H9 (cell line): ENCODE measurements at regions not wholly inside any gene's neighbourhood (a gene's known extent, or its start where the extent isn't known, plus 50 kb on each side); places are given as distances from the start of the nearest gene placed in this dataset.

ENCODE experiments used
- DNase-seq: peaks from one replicate; pipeline ENCODE4 v3.0.0-alpha.2; 2017
- H2AFZ ChIP-seq: one replicate; pipeline ENCODE4 v1.6.1; 2013; ENCODE audit warnings: mild to moderate bottlenecking, low read length, control low read depth, moderate library complexity
- H2AK5ac ChIP-seq: 2 replicates; pipeline ENCODE4 v1.6.1; 2013; ENCODE audit warnings: low read length, control low read depth, mixed read lengths; ENCODE audit not compliant: insufficient read length
- H2BK120ac ChIP-seq: one replicate; pipeline ENCODE4 v1.6.1; 2013; ENCODE audit warnings: low read depth, mild to moderate bottlenecking, low read length, control low read depth, inconsistent platforms; ENCODE audit not compliant: poor library complexity, severe bottlenecking
- H2BK12ac ChIP-seq: 2 replicates; pipeline ENCODE4 v1.6.1; 2013; ENCODE audit warnings: low read length, control low read depth, mixed read lengths, low read depth; ENCODE audit not compliant: insufficient read length
- H2BK15ac ChIP-seq: 2 replicates; pipeline ENCODE4 v1.6.1; 2013; ENCODE audit warnings: low read depth, low read length, control low read depth
- H2BK20ac ChIP-seq: one replicate; pipeline ENCODE4 v1.6.1; 2013; ENCODE audit warnings: low read depth, mild to moderate bottlenecking, low read length, control low read depth, inconsistent platforms; ENCODE audit not compliant: poor library complexity, severe bottlenecking
- H2BK5ac ChIP-seq: 2 replicates; pipeline ENCODE4 v1.6.1; 2013; ENCODE audit warnings: low read length, control low read depth, mixed read lengths; ENCODE audit not compliant: insufficient read length
- H3K14ac ChIP-seq: 2 replicates; pipeline ENCODE4 v1.6.1; 2013; ENCODE audit warnings: low read length, control low read depth; ENCODE audit not compliant: insufficient read depth
- H3K18ac ChIP-seq: 2 replicates; pipeline ENCODE4 v1.6.1; 2013; ENCODE audit warnings: low read depth, mild to moderate bottlenecking, mixed read lengths, low read length, control low read depth; ENCODE audit not compliant: insufficient read length
- H3K23ac ChIP-seq: 2 replicates; pipeline ENCODE4 v1.6.1; 2013; ENCODE audit warnings: low read length, control low read depth, mixed read lengths, low read depth; ENCODE audit not compliant: insufficient read length
- H3K23me2 ChIP-seq: 2 replicates; pipeline ENCODE4 v1.6.1; 2013; ENCODE audit warnings: low read depth, mild to moderate bottlenecking, mixed read lengths, low read length, control low read depth; ENCODE audit not compliant: insufficient read length, poor library complexity, severe bottlenecking
- H3K27ac ChIP-seq: 2 replicates; pipeline ENCODE4 v1.5.1; 2013; ENCODE audit warnings: low read length, control low read depth, mixed read lengths, low read depth; ENCODE audit not compliant: insufficient read length
- H3K27me3 ChIP-seq: 2 replicates; pipeline ENCODE4 v1.6.1; 2013; ENCODE audit warnings: low read length, control low read depth, inconsistent platforms; ENCODE audit not compliant: insufficient read depth
- H3K4ac ChIP-seq: 2 replicates; pipeline ENCODE4 v1.6.1; 2013; ENCODE audit warnings: low read depth, mild to moderate bottlenecking, control low read depth, inconsistent platforms, low read length, moderate library complexity
- H3K4me1 ChIP-seq: 2 replicates; pipeline ENCODE4 v1.6.1; 2013; ENCODE audit warnings: low read length, control low read depth, inconsistent platforms; ENCODE audit not compliant: insufficient read depth
- H3K4me2 ChIP-seq: 2 replicates; pipeline ENCODE4 v1.6.1; 2013; ENCODE audit warnings: low read length, control low read depth, mixed read lengths; ENCODE audit not compliant: insufficient read length, insufficient read depth
- H3K56ac ChIP-seq: 2 replicates; pipeline ENCODE4 v1.6.1; 2013; ENCODE audit warnings: low read depth, mild to moderate bottlenecking, mixed read lengths, low read length, control low read depth; ENCODE audit not compliant: insufficient read length
- H3K79me1 ChIP-seq: 2 replicates; pipeline ENCODE4 v1.6.1; 2013; ENCODE audit warnings: low read depth, mild to moderate bottlenecking, moderate library complexity, low read length, control low read depth, inconsistent platforms; ENCODE audit not compliant: insufficient read depth, poor library complexity, severe bottlenecking
- H3K79me2 ChIP-seq: 2 replicates; pipeline ENCODE4 v1.6.1; 2013; ENCODE audit warnings: low read length, control low read depth, inconsistent platforms; ENCODE audit not compliant: insufficient read depth
- H3K9ac ChIP-seq: 2 replicates; pipeline ENCODE4 v1.6.1; 2013; ENCODE audit warnings: low read length, control low read depth, mixed read lengths; ENCODE audit not compliant: insufficient read length; ENCODE audit errors: extremely low read depth
- H3K9me3 ChIP-seq: one replicate; pipeline ENCODE4 v1.6.1; 2013; ENCODE audit warnings: low read depth, low read length, inconsistent platforms; ENCODE audit not compliant: control insufficient read depth
- H3T11ph ChIP-seq: one replicate; pipeline ENCODE4 v1.6.1; 2013; ENCODE audit warnings: mild to moderate bottlenecking, low read length, control low read depth, inconsistent platforms
- H4K20me1 ChIP-seq: one replicate; pipeline ENCODE4 v1.6.1; 2013; ENCODE audit not compliant: control insufficient read depth, insufficient read length, insufficient read depth
- H4K5ac ChIP-seq: 2 replicates; pipeline ENCODE4 v1.6.1; 2013; ENCODE audit warnings: low read depth, mild to moderate bottlenecking, mixed read lengths, low read length, control low read depth; ENCODE audit not compliant: insufficient read length
- H4K8ac ChIP-seq: replicated peaks from 2 replicates; pipeline ENCODE4 v1.6.1; 2013; ENCODE audit warnings: low read length, control low read depth, mixed read lengths, low read depth; ENCODE audit not compliant: insufficient read length
- H4K91ac ChIP-seq: 2 replicates; pipeline ENCODE4 v1.6.1; 2013; ENCODE audit warnings: low read depth, mild to moderate bottlenecking, moderate library complexity, mixed read lengths, low read length, control low read depth; ENCODE audit not compliant: insufficient read length
- H3K27ac Mint-ChIP-seq, 3 experiments: 2 replicates in 2 of 3; 3 replicates in 1 of 3; pipeline ENCODE4 v1.8.0; 2020 to 2021; ENCODE audit warnings: mixed read lengths in 3 of 3, mild to moderate bottlenecking in 1 of 3, moderate library complexity in 1 of 3
- H3K27me3 Mint-ChIP-seq: 2 replicates; pipeline ENCODE4 v1.8.0; 2021; ENCODE audit warnings: low read depth, mild to moderate bottlenecking, moderate library complexity, mixed read lengths
- H3K36me3 Mint-ChIP-seq, 3 experiments: 2 replicates in 2 of 3; 3 replicates in 1 of 3; pipeline ENCODE4 v1.8.0; 2020 to 2021; ENCODE audit warnings: low read depth in 3 of 3, mixed read lengths in 3 of 3; ENCODE audit not compliant: insufficient read depth in 1 of 3
- H3K4me1 Mint-ChIP-seq, 2 experiments: 2 replicates each; pipeline ENCODE4 v1.8.0; 2020; ENCODE audit warnings: mixed read lengths in 2 of 2
- H3K4me3 Mint-ChIP-seq, 2 experiments: 2 replicates in 1 of 2; 3 replicates in 1 of 2; pipeline ENCODE4 v1.8.0; 2020 to 2021; ENCODE audit warnings: mild to moderate bottlenecking in 2 of 2, mixed read lengths in 2 of 2, moderate library complexity in 1 of 2
- H3K9me3 Mint-ChIP-seq, 2 experiments: 2 replicates in 1 of 2; 3 replicates in 1 of 2; pipeline ENCODE4 v1.8.0; 2020; ENCODE audit warnings: mild to moderate bottlenecking in 2 of 2, mixed read lengths in 2 of 2, moderate library complexity in 1 of 2
- CTCF ChIP-seq: fragments of 200-600 bp; sonication (generic); conservative IDR thresholded peaks from 3 replicates; pipeline ENCODE4 v1.8.0; 2021; ENCODE audit warnings: antibody characterized with exemption, mild to moderate bottlenecking
- WGBS: extraction: QIAGEN DNeasy Blood & Tissue Kit; methylation state at CpG from one replicate; pipeline ENCODE4 v1.1.7; 2013; ENCODE audit warnings: missing lambda C conversion rate, low lambda C conversion rate, mixed read lengths; ENCODE audit not compliant: insufficient read length; ENCODE audit errors: extremely low coverage; 5-methylcytosine and 5-hydroxymethylcytosine counted together

GRCh38 chr5:44935871-44936270, 127.1 kb downstream of the MRPS30 start:
- Histone ChIP-seq H2BK15ac (no peak overlapping the region), H2BK120ac (no peak overlapping the region), H3K56ac (no peak overlapping the region), H3K79me2 (no peaks in the 10 kb centered on the region), H2BK12ac (no peak overlapping the region), H2AFZ (no peak overlapping the region), H2BK20ac (no peak overlapping the region), H2BK5ac (no peak overlapping the region), H3K9me3 (no peaks in the 10 kb centered on the region), H3K27ac (no peak overlapping the region), H3T11ph (no peak overlapping the region), H4K91ac (no peak overlapping the region), H3K4me2 (no peak overlapping the region), H3K9ac (no peak overlapping the region), H3K18ac (no peak overlapping the region), H3K23ac (no peak overlapping the region), H4K8ac (no peak overlapping the region), H3K14ac (no peak overlapping the region), H4K20me1 (no peaks in the 10 kb centered on the region), H4K5ac (no peak overlapping the region), H2AK5ac (no peak overlapping the region), H3K4me1 (no peaks in the 10 kb centered on the region), H3K79me1 (no peaks in the 10 kb centered on the region), H3K23me2 (no peaks in the 10 kb centered on the region), H3K27me3 (no peaks in the 10 kb centered on the region), H3K4ac (no peak overlapping the region)
- TF ChIP-seq CTCF, result no peak
- Mint-ChIP-seq H3K9me3 (peaks cover 5 to 8% of the 10 kb centered on the region in 2 experiments), H3K36me3 (peaks cover 7 to 14% (median 7%) of the 10 kb centered on the region in 3 experiments; a peak in 6 of 7 replicates), H3K4me1 (peaks cover 0 to 2% of the 10 kb centered on the region in 2 experiments; a peak in 1 of 4 replicates), H3K4me3 (no peak overlapping the region), H3K27me3 (no peaks in the 10 kb centered on the region), H3K27ac (no peak overlapping the region)
- no CpG with 5 or more reads among the region's 2 CpGs for whole genome bisulfite sequencing
- no peak for DNase-seq
